Mesenchymal stem cell (in vitro differentiated cells and primary cell): ENCODE measurements at regions not wholly inside any gene's neighbourhood (a gene's known extent, or its start where the extent isn't known, plus 50 kb on each side); places are given as distances from the start of the nearest gene placed in this dataset.
"Not testable (repeated sequence)": the region's sequence is repeated elsewhere in the genome, so short reads cannot be mapped to it uniquely, and the experiment has no call there.

Experiments used
- DNase-seq: peaks from one replicate; pipeline ENCODE4 v3.0.0-alpha.2; 2013
- H2AFZ ChIP-seq: one replicate; pipeline ENCODE4 v1.6.1; 2013; ENCODE audit warnings: low read depth, mild to moderate bottlenecking, control low read depth, inconsistent platforms, low read length, moderate library complexity
- H2AK5ac ChIP-seq: 2 replicates; pipeline ENCODE4 v1.6.1; 2013; ENCODE audit warnings: low read length, moderate library complexity, mild to moderate bottlenecking, inconsistent platforms; ENCODE audit not compliant: severe bottlenecking
- H2BK120ac ChIP-seq: one replicate; pipeline ENCODE4 v1.6.1; 2013; ENCODE audit warnings: low read depth, mild to moderate bottlenecking, inconsistent platforms, low read length, moderate library complexity
- H2BK12ac ChIP-seq, 2 experiments: one replicate each; pipeline ENCODE4 v1.6.1; 2013; ENCODE audit warnings: inconsistent platforms in 2 of 2, low read length in 2 of 2, mild to moderate bottlenecking in 2 of 2, moderate library complexity in 2 of 2, control low read depth in 1 of 2
- H2BK15ac ChIP-seq: one replicate; pipeline ENCODE4 v1.6.1; 2013; ENCODE audit warnings: mild to moderate bottlenecking, low read depth, inconsistent platforms; ENCODE audit not compliant: poor library complexity, severe bottlenecking
- H2BK5ac ChIP-seq: 2 replicates; pipeline ENCODE4 v1.6.1; 2013; ENCODE audit warnings: low read depth, mild to moderate bottlenecking, low read length, control low read depth, inconsistent platforms; ENCODE audit not compliant: poor library complexity, severe bottlenecking
- H3K14ac ChIP-seq, 2 experiments: one replicate each; pipeline ENCODE4 v1.6.1; 2013; ENCODE audit warnings: inconsistent platforms in 2 of 2, low read length in 2 of 2, control low read depth in 1 of 2, mild to moderate bottlenecking in 1 of 2, moderate library complexity in 1 of 2
- H3K18ac ChIP-seq, 2 experiments: one replicate each; pipeline ENCODE4 v1.6.1; 2013; ENCODE audit warnings: inconsistent platforms in 2 of 2, low read length in 2 of 2, control low read depth in 1 of 2, low read depth in 1 of 2, mild to moderate bottlenecking in 1 of 2
- H3K23ac ChIP-seq, 2 experiments: one replicate each; pipeline ENCODE4 v1.6.1; 2013; ENCODE audit warnings: inconsistent platforms in 2 of 2, low read length in 2 of 2, mild to moderate bottlenecking in 2 of 2, moderate library complexity in 2 of 2, control low read depth in 1 of 2
- H3K27ac ChIP-seq: 2 replicates; pipeline ENCODE4 v1.5.1; 2013; ENCODE audit warnings: mild to moderate bottlenecking, moderate library complexity, low read length, control low read depth, inconsistent platforms; ENCODE audit not compliant: poor library complexity, severe bottlenecking
- H3K27me3 ChIP-seq, 2 experiments: 2 replicates each; pipeline versions ENCODE4 v1.6.1 to v1.7.0; 2013; ENCODE audit warnings: low read length in 2 of 2, mild to moderate bottlenecking in 2 of 2, moderate library complexity in 2 of 2, control low read depth in 1 of 2, inconsistent platforms in 1 of 2; ENCODE audit not compliant: control insufficient read depth in 1 of 2, insufficient read depth in 1 of 2
- H3K36me3 ChIP-seq, 2 experiments: 2 replicates each; pipeline versions ENCODE4 v1.6.1 to v1.7.0; 2013; ENCODE audit warnings: low read length in 2 of 2, control low read depth in 1 of 2, inconsistent platforms in 1 of 2, low read depth in 1 of 2, mild to moderate bottlenecking in 1 of 2; ENCODE audit not compliant: insufficient read depth in 2 of 2, control insufficient read depth in 1 of 2
- H3K4ac ChIP-seq, 2 experiments: one replicate each; pipeline ENCODE4 v1.6.1; 2013; ENCODE audit warnings: inconsistent platforms in 2 of 2, low read length in 2 of 2, mild to moderate bottlenecking in 2 of 2, moderate library complexity in 2 of 2, control low read depth in 1 of 2, low read depth in 1 of 2
- H3K4me1 ChIP-seq: 2 replicates; pipeline ENCODE4 v1.6.1; 2013; ENCODE audit warnings: low read depth, low read length, control low read depth; ENCODE audit not compliant: control insufficient read depth, insufficient read depth
- H3K4me2 ChIP-seq: 2 replicates; pipeline ENCODE4 v1.6.1; 2013; ENCODE audit warnings: low read length, mild to moderate bottlenecking, inconsistent platforms; ENCODE audit not compliant: poor library complexity, severe bottlenecking
- H3K4me3 ChIP-seq, 2 experiments: 2 replicates each; pipeline versions ENCODE4 v1.5.1 to v1.7.0; 2013; ENCODE audit warnings: low read length in 2 of 2, mild to moderate bottlenecking in 2 of 2, control low read depth in 1 of 2, low read depth in 1 of 2; ENCODE audit not compliant: insufficient read depth in 1 of 2
- H3K79me1 ChIP-seq: replicated peaks from 2 replicates; pipeline ENCODE4 v1.6.1; 2013; ENCODE audit warnings: mild to moderate bottlenecking, control low read depth, low read length, inconsistent platforms; ENCODE audit not compliant: poor library complexity, severe bottlenecking
- H3K9ac ChIP-seq: 2 replicates; pipeline ENCODE4 v1.7.0; 2013; ENCODE audit warnings: mild to moderate bottlenecking, low read length, moderate library complexity
- H3K9me3 ChIP-seq: 2 replicates; pipeline ENCODE4 v1.7.0; 2013; ENCODE audit warnings: mild to moderate bottlenecking, low read length; ENCODE audit not compliant: control insufficient read depth
- H4K8ac ChIP-seq: one replicate; pipeline ENCODE4 v1.6.1; 2013; ENCODE audit warnings: inconsistent platforms, mild to moderate bottlenecking, low read length, moderate library complexity
- H4K91ac ChIP-seq: one replicate; pipeline ENCODE4 v1.6.1; 2013; ENCODE audit warnings: mild to moderate bottlenecking, low read length, inconsistent platforms
- WGBS: methylation state at CpG from one replicate; pipeline ENCODE4 v1.1.7; 2013; ENCODE audit warnings: mixed read lengths; 5-methylcytosine and 5-hydroxymethylcytosine counted together

GRCh38 chr5:3445517-3445916 is 150.1 kb upstream of the IRX1 start:
- H4K91ac ChIP-seq, H3K23ac ChIP-seq, H2AFZ ChIP-seq, H3K4me3 ChIP-seq, H3K4me2 ChIP-seq, H3K79me1 ChIP-seq, H2BK15ac ChIP-seq, H2AK5ac ChIP-seq, H2BK120ac ChIP-seq, H3K27me3 ChIP-seq, H3K4me1 ChIP-seq, H3K27ac ChIP-seq, H2BK5ac ChIP-seq, H3K14ac ChIP-seq, DNase-seq, H3K4ac ChIP-seq, H4K8ac ChIP-seq, H3K36me3 ChIP-seq, H2BK12ac ChIP-seq, H3K9ac ChIP-seq, H3K18ac ChIP-seq: not testable (repeated sequence)
- peaks cover 21% of the 10 kb centered on the region for H3K9me3 ChIP-seq

GRCh38 chr5:3432135-3432534 is 163.5 kb upstream of the IRX1 start:
- H4K91ac ChIP-seq = no peak overlapping the region
- no peak for DNase-seq
- H3K14ac ChIP-seq = no peak overlapping the region
- H2BK15ac ChIP-seq = no peak overlapping the region
- no peak overlapping the region for H3K9ac ChIP-seq
- H3K18ac ChIP-seq = no peak overlapping the region
- no peak overlapping the region for H3K4me3 ChIP-seq
- no peaks in the 10 kb centered on the region for H3K4me1 ChIP-seq
- no peak overlapping the region for H2BK120ac ChIP-seq
- H3K27ac ChIP-seq = no peak overlapping the region
- H3K4ac ChIP-seq = no peak overlapping the region
- no peak overlapping the region for H2BK12ac ChIP-seq
- no peak overlapping the region for H3K23ac ChIP-seq
- no peaks in the 10 kb centered on the region for H3K27me3 ChIP-seq
- no peaks in the 10 kb centered on the region for H3K79me1 ChIP-seq
- no peaks in the 10 kb centered on the region for H3K36me3 ChIP-seq
- WGBS = 67% methylated on average over 4 of the region's 4 CpGs
- no peak overlapping the region for H2AK5ac ChIP-seq
- H3K4me2 ChIP-seq = no peak overlapping the region
- H2AFZ ChIP-seq = no peak overlapping the region
- no peak overlapping the region for H2BK5ac ChIP-seq
- no peak overlapping the region for H4K8ac ChIP-seq
- H3K9me3 ChIP-seq = peaks cover 2% of the 10 kb centered on the region

- H3K14ac ChIP-seq = no peak overlapping the region
- no peak overlapping the region for H2BK12ac ChIP-seq
- no peak overlapping the region for H2BK15ac ChIP-seq
- H3K9me3 ChIP-seq = peaks cover 2% of the 10 kb centered on the region
- no peak overlapping the region for H3K23ac ChIP-seq
- no peak overlapping the region for H3K18ac ChIP-seq
- H3K4me2 ChIP-seq = no peak overlapping the region
- H3K36me3 ChIP-seq = no peaks in the 10 kb centered on the region
- no peaks in the 10 kb centered on the region for H3K79me1 ChIP-seq
- no peak overlapping the region for H3K4ac ChIP-seq
- no peak overlapping the region for H2AFZ ChIP-seq
- H2BK120ac ChIP-seq = no peak overlapping the region
- no peak overlapping the region for H4K8ac ChIP-seq
- no peak for DNase-seq
- H3K4me3 ChIP-seq = no peak overlapping the region
- H2AK5ac ChIP-seq = no peak overlapping the region
- no peaks in the 10 kb centered on the region for H3K27me3 ChIP-seq
- H3K4me1 ChIP-seq = no peaks in the 10 kb centered on the region
- no peak overlapping the region for H4K91ac ChIP-seq
- no peak overlapping the region for H3K9ac ChIP-seq
- no peak overlapping the region for H3K27ac ChIP-seq
- H2BK5ac ChIP-seq = no peak overlapping the region
- WGBS = 74% methylated on average over 3 of the region's 5 CpGs
Measured at GRCh38 chr5:3430691-3431090, 164.9 kb upstream of the IRX1 start.

- Histone ChIP-seq H2BK120ac (no peak overlapping the region), H2AFZ (no peak overlapping the region), H2BK15ac (no peak overlapping the region), H3K4me2 (no peak overlapping the region), H3K27me3 (no peaks in the 10 kb centered on the region), H3K9ac (no peak overlapping the region), H3K36me3 (no peaks in the 10 kb centered on the region), H2BK12ac (no peak overlapping the region), H3K4me3 (no peak overlapping the region), H2BK5ac (no peak overlapping the region), H3K79me1 (no peaks in the 10 kb centered on the region), H3K14ac (no peak overlapping the region), H3K18ac (no peak overlapping the region), H4K8ac (no peak overlapping the region), H3K27ac (no peak overlapping the region), H3K4ac (no peak overlapping the region), H3K4me1 (no peaks in the 10 kb centered on the region), H2AK5ac (no peak overlapping the region), H3K23ac (no peak overlapping the region), H3K9me3 (peaks cover 2% of the 10 kb centered on the region), H4K91ac (no peak overlapping the region)
- no peak for DNase-seq
- WGBS = 78% methylated on average over 7 of the region's 7 CpGs
Measured at GRCh38 chr5:3429962-3430361, 165.7 kb upstream of the IRX1 start.
